HG03442 (cell line): ENCODE measurements at regions not wholly inside any gene's neighbourhood (a gene's known extent, or its start where the extent isn't known, plus 50 kb on each side); places are given as distances from the start of the nearest gene placed in this dataset.
A peak's percentile ranks its signal among the peaks of the same experiment; 100 is the strongest.

Experiments
- ATAC-seq: cut with Tn5 transposase; IDR thresholded peaks from one replicate; pipeline ENCODE4 v1.9.1; 2021; ENCODE audit warnings: mild to moderate bottlenecking, moderate library complexity; ENCODE audit not compliant: unreplicated experiment

GRCh38 chr1:105964879-105965278 is 1091.6 kb upstream of the PRMT6 start:
- no peak for ATAC-seq

- no peak for ATAC-seq
Observed at GRCh38 chr1:105997516-105997915, 1059.0 kb upstream of the PRMT6 start.

GRCh38 chr1:106022312-106022902 is 1034.1 kb upstream of the PRMT6 start:
- no peak for ATAC-seq

GRCh38 chr1:106027871-106028270 is 1028.6 kb upstream of the PRMT6 start:
- no peak for ATAC-seq

- ATAC-seq: no peak
Observed at GRCh38 chr1:106037526-106037925, 1018.9 kb upstream of the PRMT6 start.

- no peak for ATAC-seq
Observed at GRCh38 chr1:106038260-106038659, 1018.2 kb upstream of the PRMT6 start.

GRCh38 chr1:106043971-106044370 is 1012.5 kb upstream of the PRMT6 start:
- ATAC-seq: no peak

GRCh38 chr1:106047210-106047609 is 1009.3 kb upstream of the PRMT6 start:
- no peak for ATAC-seq

- ATAC-seq: no peak
Observed at GRCh38 chr1:106049595-106049994, 1006.9 kb upstream of the PRMT6 start.

GRCh38 chr1:106055855-106056254 is 1000.6 kb upstream of the PRMT6 start:
- no peak for ATAC-seq

- ATAC-seq: no peak
Observed at GRCh38 chr1:106061586-106062495, 994.6 kb upstream of the PRMT6 start.

- no peak for ATAC-seq
Observed at GRCh38 chr1:106063510-106063909, 993.0 kb upstream of the PRMT6 start.

GRCh38 chr1:106072909-106073600 is 983.4 kb upstream of the PRMT6 start:
- peak; percentile 88 for ATAC-seq

- no peak for ATAC-seq
Observed at GRCh38 chr1:106080608-106081325, 975.7 kb upstream of the PRMT6 start.

GRCh38 chr1:106111044-106111443 is 945.4 kb upstream of the PRMT6 start:
- ATAC-seq: no peak

- ATAC-seq: no peak
Observed at GRCh38 chr1:106113851-106114250, 942.6 kb upstream of the PRMT6 start.

GRCh38 chr1:106120789-106121188 is 935.7 kb upstream of the PRMT6 start:
- no peak for ATAC-seq

- no peak for ATAC-seq
Observed at GRCh38 chr1:106121728-106122127, 934.7 kb upstream of the PRMT6 start.

GRCh38 chr1:106134561-106134960 is 921.9 kb upstream of the PRMT6 start:
- ATAC-seq: no peak

GRCh38 chr1:106173101-106173500 is 883.4 kb upstream of the PRMT6 start:
- ATAC-seq: no peak

- no peak for ATAC-seq
Observed at GRCh38 chr1:106178791-106179190, 877.7 kb upstream of the PRMT6 start.
